ENCODE measurements at regions not wholly inside any gene's neighbourhood (a gene's known extent, or its start where the extent isn't known, plus 50 kb on each side); places are given as distances from the start of the nearest gene placed in this dataset.

GRCh38 chr6:63440594-63440993 lies 120.8 kb upstream of the LGSN start:
- TF ChIP-seq ZNF70 (CRISPR knock-in tag; IDR thresholded peaks at IDR 0.05) = no peak
- TF ChIP-seq, protein P1, sequence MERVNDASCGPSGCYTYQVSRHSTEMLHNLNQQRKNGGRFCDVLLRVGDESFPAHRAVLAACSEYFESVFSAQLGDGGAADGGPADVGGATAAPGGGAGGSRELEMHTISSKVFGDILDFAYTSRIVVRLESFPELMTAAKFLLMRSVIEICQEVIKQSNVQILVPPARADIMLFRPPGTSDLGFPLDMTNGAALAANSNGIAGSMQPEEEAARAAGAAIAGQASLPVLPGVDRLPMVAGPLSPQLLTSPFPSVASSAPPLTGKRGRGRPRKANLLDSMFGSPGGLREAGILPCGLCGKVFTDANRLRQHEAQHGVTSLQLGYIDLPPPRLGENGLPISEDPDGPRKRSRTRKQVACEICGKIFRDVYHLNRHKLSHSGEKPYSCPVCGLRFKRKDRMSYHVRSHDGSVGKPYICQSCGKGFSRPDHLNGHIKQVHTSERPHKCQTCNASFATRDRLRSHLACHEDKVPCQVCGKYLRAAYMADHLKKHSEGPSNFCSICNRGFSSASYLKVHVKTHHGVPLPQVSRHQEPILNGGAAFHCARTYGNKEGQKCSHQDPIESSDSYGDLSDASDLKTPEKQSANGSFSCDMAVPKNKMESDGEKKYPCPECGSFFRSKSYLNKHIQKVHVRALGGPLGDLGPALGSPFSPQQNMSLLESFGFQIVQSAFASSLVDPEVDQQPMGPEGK (CRISPR knock-in tag; IDR thresholded peaks at IDR 0.05; ENCODE audit: borderline replicate concordance) = no peak
- TF ChIP-seq BACH2 (CRISPR knock-in tag; IDR thresholded peaks at IDR 0.05; ENCODE audit: borderline replicate concordance) = no peak
- no peak for TF ChIP-seq CSDC2 (CRISPR knock-in tag; IDR thresholded peaks at IDR 0.05)
- TF ChIP-seq ZC3H10 (CRISPR knock-in tag; IDR thresholded peaks at IDR 0.05) = no peak
- no peak for TF ChIP-seq ZFP3 (CRISPR knock-in tag; IDR thresholded peaks at IDR 0.05)
- no peak for TF ChIP-seq ISL1 (CRISPR knock-in tag; IDR thresholded peaks at IDR 0.05)
- TF ChIP-seq POU6F1 (CRISPR knock-in tag; IDR thresholded peaks at IDR 0.05; ENCODE audit: borderline replicate concordance, low read depth) = no peak
